Activated effector memory CD4-positive, alpha-beta T cell treated with anti-CD3 and anti-CD28 coated beads, Interleukin-2, amount 50 U/mL, for 16 hours (primary cell): ENCODE measurements at regions not wholly inside any gene's neighbourhood (a gene's known extent, or its start where the extent isn't known, plus 50 kb on each side); places are given as distances from the start of the nearest gene placed in this dataset.
A peak's percentile ranks its signal among the peaks of the same experiment; 100 is the strongest.
"Not testable (repeated sequence)": the region's sequence is repeated elsewhere in the genome, so short reads cannot be mapped to it uniquely, and the experiment has no call there.

Source experiments
- DNase-seq: peaks from one replicate; pipeline ENCODE4 v3.0.0-alpha.2; 2020

- not testable (repeated sequence) for DNase-seq
These were observed 237.4 kb upstream of the PRSS58 start for GRCh38 chr7:142495301-142495700.

GRCh38 chr7:142494021-142494420, 236.2 kb upstream of the PRSS58 start:
- no peak for DNase-seq

GRCh38 chr7:142488842-142489241, 231.0 kb upstream of the PRSS58 start:
- DNase-seq: no peak

GRCh38 chr7:142488036-142488633, 230.3 kb upstream of the PRSS58 start:
- DNase-seq: no peak

GRCh38 chr7:142487565-142487964, 229.7 kb upstream of the PRSS58 start:
- not testable (repeated sequence) for DNase-seq

GRCh38 chr7:142487124-142487523, 229.3 kb upstream of the PRSS58 start:
- no peak for DNase-seq

- DNase-seq: peak; percentile 69
These were observed 227.9 kb upstream of the PRSS58 start for GRCh38 chr7:142485617-142486226.

GRCh38 chr7:142483659-142484317, 225.9 kb upstream of the PRSS58 start:
- DNase-seq: no peak

- peak; percentile 83 for DNase-seq
These were observed 225.2 kb upstream of the PRSS58 start for GRCh38 chr7:142482891-142483658.

GRCh38 chr7:142481548-142481947, 223.7 kb upstream of the PRSS58 start:
- no peak for DNase-seq

GRCh38 chr7:142478479-142479220, 220.8 kb upstream of the PRSS58 start:
- DNase-seq: peak; percentile 75

- DNase-seq: not testable (repeated sequence)
These were observed 219.9 kb upstream of the PRSS58 start for GRCh38 chr7:142477801-142478200.

GRCh38 chr7:142477079-142477651, 219.3 kb upstream of the PRSS58 start:
- DNase-seq: no peak

GRCh38 chr7:142476077-142476476, 218.2 kb upstream of the PRSS58 start:
- DNase-seq: no peak

GRCh38 chr7:142471820-142472219, 214.0 kb upstream of the PRSS58 start:
- no peak for DNase-seq

- no peak for DNase-seq
These were observed 212.6 kb upstream of the PRSS58 start for GRCh38 chr7:142470544-142470830.

- no peak for DNase-seq
These were observed 212.1 kb upstream of the PRSS58 start for GRCh38 chr7:142469696-142470543.

GRCh38 chr7:142468871-142469665, 211.2 kb upstream of the PRSS58 start:
- no peak for DNase-seq

- not testable (repeated sequence) for DNase-seq
These were observed 209.3 kb upstream of the PRSS58 start for GRCh38 chr7:142467056-142467655.

- DNase-seq: peak; percentile 67
These were observed 205.6 kb upstream of the PRSS58 start for GRCh38 chr7:142463401-142463850.
